A549 (cell line): ENCODE measurements at regions not wholly inside any gene's neighbourhood (a gene's known extent, or its start where the extent isn't known, plus 50 kb on each side); places are given as distances from the start of the nearest gene placed in this dataset.

Source experiments
- CHD2 ChIP-seq: fragments of 150-350 bp; IDR thresholded peaks from 2 replicates; pipeline ENCODE4 v1.6.1; 2014; ENCODE audit warnings: low read length; ENCODE audit not compliant: partially characterized antibody
- CTCF ChIP-seq: fragments of >200 bp; sonication (Bioruptor Twin); formaldehyde crosslinking; IDR thresholded peaks from 3 replicates; pipeline ENCODE4 v1.5.1; 2016
- EP300 ChIP-seq, 2 experiments: fragments of >200 bp; sonication (Bioruptor Twin); formaldehyde crosslinking; IDR thresholded peaks; 2 replicates in 1 of 2; 3 replicates in 1 of 2; pipeline ENCODE4 v1.6.1; 2016 to 2017
- HOXB5 ChIP-seq: fragments of 250-450 bp; sonication (Bioruptor Pico); IDR thresholded peaks from 2 replicates; pipeline ENCODE4 v1.5.0; 2020; ENCODE audit warnings: mild to moderate bottlenecking, moderate library complexity
- JUN ChIP-seq, 2 experiments: fragments of >200 bp; sonication (Bioruptor Twin); formaldehyde crosslinking; IDR thresholded peaks; 2 replicates in 1 of 2; 3 replicates in 1 of 2; pipeline ENCODE4 v1.6.1; 2016 to 2017
- MAFK ChIP-seq: fragments of 450-650 bp; IDR thresholded peaks from 2 replicates; pipeline ENCODE4 v1.6.1; 2014; ENCODE audit not compliant: partially characterized antibody
- NR3C1 ChIP-seq: fragments of >200 bp; sonication (Bioruptor Twin); formaldehyde crosslinking; IDR thresholded peaks from 3 replicates; pipeline ENCODE4 v1.6.1; 2017
- POLR2A ChIP-seq: IDR thresholded peaks from 2 replicates; pipeline ENCODE4 v1.6.1; 2012; ENCODE audit warnings: mild to moderate bottlenecking, low read length
- ZNF302 ChIP-seq: fragments of 250-450 bp; sonication (Bioruptor Pico); IDR thresholded peaks from 2 replicates; pipeline ENCODE4 v1.9.0; 2021; ENCODE audit warnings: inconsistent platforms, mild to moderate bottlenecking, moderate library complexity
- TF ChIP-seq, protein P1 (sequence below): fragments of 250-450 bp; sonication (Bioruptor Pico); IDR thresholded peaks from 2 replicates; pipeline ENCODE4 v1.5.0; 2021; ENCODE audit warnings: mild to moderate bottlenecking, moderate library complexity, borderline replicate concordance
- TF ChIP-seq, protein P2 (sequence below): IDR thresholded peaks from 2 replicates; pipeline ENCODE4 v1.6.1; 2012
- TF ChIP-seq, protein P3 (sequence below): fragments of 250-450 bp; sonication (Bioruptor Pico); IDR thresholded peaks from 2 replicates; pipeline ENCODE4 v1.5.0; 2020; ENCODE audit warnings: low read depth, mild to moderate bottlenecking, moderate library complexity

DNA sequence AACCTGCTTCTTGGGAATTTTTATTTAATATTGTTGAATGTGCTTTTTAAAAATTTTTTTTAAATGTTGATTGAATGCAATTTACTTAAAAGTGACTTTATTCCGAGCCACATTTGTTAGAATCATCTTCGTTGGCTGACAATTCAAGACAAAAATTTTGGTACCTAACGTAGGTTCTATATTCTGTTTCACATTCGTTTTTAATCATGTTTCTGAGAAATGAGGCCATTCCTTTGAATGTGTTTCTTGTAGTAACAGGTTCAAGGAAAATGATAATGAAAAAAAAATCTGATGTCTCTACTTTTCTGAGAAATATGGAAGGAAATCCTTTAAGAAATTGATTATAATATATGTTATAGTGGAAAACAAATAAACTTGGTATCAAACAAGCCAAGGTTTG, 92.3 kb upstream of the DCLK2 start:
- TF ChIP-seq CTCF (no peak), POLR2A (no peak), EP300 (IDR thresholded peaks at IDR 0.05) (no peak), CHD2 (no peak), MAFK (no peak), HOXB5 (no peak), ZNF302 (CRISPR knock-in tag) (no peak), NR3C1 (no peak), JUN (IDR thresholded peaks at IDR 0.05) (no peak)
- TF ChIP-seq, protein P1, sequence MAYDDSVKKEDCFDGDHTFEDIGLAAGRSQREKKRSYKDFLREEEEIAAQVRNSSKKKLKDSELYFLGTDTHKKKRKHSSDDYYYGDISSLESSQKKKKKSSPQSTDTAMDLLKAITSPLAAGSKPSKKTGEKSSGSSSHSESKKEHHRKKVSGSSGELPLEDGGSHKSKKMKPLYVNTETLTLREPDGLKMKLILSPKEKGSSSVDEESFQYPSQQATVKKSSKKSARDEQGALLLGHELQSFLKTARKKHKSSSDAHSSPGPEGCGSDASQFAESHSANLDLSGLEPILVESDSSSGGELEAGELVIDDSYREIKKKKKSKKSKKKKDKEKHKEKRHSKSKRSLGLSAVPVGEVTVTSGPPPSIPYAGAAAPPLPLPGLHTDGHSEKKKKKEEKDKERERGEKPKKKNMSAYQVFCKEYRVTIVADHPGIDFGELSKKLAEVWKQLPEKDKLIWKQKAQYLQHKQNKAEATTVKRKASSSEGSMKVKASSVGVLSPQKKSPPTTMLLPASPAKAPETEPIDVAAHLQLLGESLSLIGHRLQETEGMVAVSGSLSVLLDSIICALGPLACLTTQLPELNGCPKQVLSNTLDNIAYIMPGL (CRISPR knock-in tag) = no peak
- TF ChIP-seq, protein P2, sequence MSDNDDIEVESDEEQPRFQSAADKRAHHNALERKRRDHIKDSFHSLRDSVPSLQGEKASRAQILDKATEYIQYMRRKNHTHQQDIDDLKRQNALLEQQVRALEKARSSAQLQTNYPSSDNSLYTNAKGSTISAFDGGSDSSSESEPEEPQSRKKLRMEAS = no peak
- TF ChIP-seq, protein P3, sequence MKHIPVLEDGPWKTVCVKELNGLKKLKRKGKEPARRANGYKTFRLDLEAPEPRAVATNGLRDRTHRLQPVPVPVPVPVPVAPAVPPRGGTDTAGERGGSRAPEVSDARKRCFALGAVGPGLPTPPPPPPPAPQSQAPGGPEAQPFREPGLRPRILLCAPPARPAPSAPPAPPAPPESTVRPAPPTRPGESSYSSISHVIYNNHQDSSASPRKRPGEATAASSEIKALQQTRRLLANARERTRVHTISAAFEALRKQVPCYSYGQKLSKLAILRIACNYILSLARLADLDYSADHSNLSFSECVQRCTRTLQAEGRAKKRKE (CRISPR knock-in tag) = no peak
